Keratinocyte (primary cell): ENCODE measurements at regions not wholly inside any gene's neighbourhood (a gene's known extent, or its start where the extent isn't known, plus 50 kb on each side); places are given as distances from the start of the nearest gene placed in this dataset.
"Not testable (repeated sequence)": the region's sequence is repeated elsewhere in the genome, so short reads cannot be mapped to it uniquely, and the experiment has no call there.

Source experiments
- DNase-seq: peaks from one replicate; pipeline ENCODE4 v3.0.0-alpha.2; 2011; ENCODE audit warnings: low read depth, missing footprints, low spot score
- FAIRE-seq: peaks from 2 replicates; lab custom pipeline; 2011; peaks lifted over from hg19 to GRCh38; lab: Jason Lieb, UNC
- H2AFZ ChIP-seq: 2 replicates; pipeline ENCODE4 v1.6.0; 2012; ENCODE audit warnings: low read length, control low read depth, inconsistent platforms; ENCODE audit not compliant: control insufficient read depth
- H3K27ac ChIP-seq: 2 replicates; pipeline ENCODE4 v1.5.1; 2011; ENCODE audit warnings: low read length; ENCODE audit not compliant: control insufficient read depth, insufficient read depth
- H3K27me3 ChIP-seq: 3 replicates; pipeline ENCODE4 v1.6.0; 2011; ENCODE audit warnings: low read length; ENCODE audit not compliant: control insufficient read depth, insufficient read depth; ENCODE audit errors: extremely low read depth
- H3K36me3 ChIP-seq, 2 experiments: 2 replicates in 1 of 2; 3 replicates in 1 of 2; pipeline ENCODE4 v1.5.1; 2011; ENCODE audit warnings: low read length in 2 of 2, mild to moderate bottlenecking in 1 of 2; ENCODE audit not compliant: control insufficient read depth in 2 of 2, insufficient read depth in 2 of 2; ENCODE audit errors: extremely low read depth in 1 of 2
- H3K4me1 ChIP-seq: 3 replicates; pipeline ENCODE4 v1.5.1; 2011; ENCODE audit warnings: low read length; ENCODE audit not compliant: control insufficient read depth, insufficient read depth; ENCODE audit errors: extremely low read depth
- H3K4me2 ChIP-seq: 3 replicates; pipeline ENCODE4 v1.6.0; 2011; ENCODE audit warnings: low read depth, low read length; ENCODE audit not compliant: control insufficient read depth, insufficient read depth; ENCODE audit errors: extremely low read depth
- H3K4me3 ChIP-seq, 3 experiments: fragments of 200-600 bp in 1 of 3; sonication (generic) in 1 of 3; 2 replicates in 2 of 3; 3 replicates in 1 of 3; pipeline ENCODE4 v1.5.1; 2011 to 2016; ENCODE audit warnings: low read length in 3 of 3, mild to moderate bottlenecking in 3 of 3, control low read depth in 2 of 3, inconsistent platforms in 1 of 3, low read depth in 1 of 3, mixed read lengths in 1 of 3, mixed run types in 1 of 3, moderate library complexity in 1 of 3; ENCODE audit not compliant: control insufficient read depth in 2 of 3, insufficient read depth in 2 of 3; ENCODE audit errors: extremely low read depth in 1 of 3
- H3K79me2 ChIP-seq: 2 replicates; pipeline ENCODE4 v1.6.0; 2012; ENCODE audit warnings: low read length; ENCODE audit not compliant: control insufficient read depth, insufficient read depth
- H3K9ac ChIP-seq: 3 replicates; pipeline ENCODE4 v1.6.0; 2011; ENCODE audit warnings: low read length; ENCODE audit not compliant: control insufficient read depth, insufficient read depth; ENCODE audit errors: extremely low read depth
- H3K9me1 ChIP-seq: 3 replicates; pipeline ENCODE4 v1.6.0; 2011; ENCODE audit warnings: low read length; ENCODE audit not compliant: control insufficient read depth, insufficient read depth; ENCODE audit errors: extremely low read depth
- H3K9me3 ChIP-seq: 2 replicates; pipeline ENCODE4 v1.5.1; 2012; ENCODE audit warnings: low read depth, low read length; ENCODE audit not compliant: control insufficient read depth
- H4K20me1 ChIP-seq: 3 replicates; pipeline ENCODE4 v1.6.0; 2011; ENCODE audit warnings: low read length; ENCODE audit not compliant: control insufficient read depth, insufficient read depth; ENCODE audit errors: extremely low read depth
- CTCF ChIP-seq, 3 experiments: IDR thresholded peaks in 1 of 3; conservative IDR thresholded peaks in 1 of 3; optimal IDR thresholded peaks in 1 of 3; 2 replicates in 2 of 3; 3 replicates in 1 of 3; pipeline versions ENCODE3 to v1.5.1; 2011; ENCODE audit warnings: low read length in 3 of 3, mild to moderate bottlenecking in 3 of 3, moderate library complexity in 2 of 3, control low read depth in 1 of 3, inconsistent platforms in 1 of 3; ENCODE audit not compliant: insufficient read depth in 2 of 3; ENCODE audit errors: extremely low read depth in 1 of 3
- EZH2 ChIP-seq: IDR thresholded peaks from one replicate; pipeline ENCODE4 v1.6.1; 2012; ENCODE audit warnings: inconsistent platforms, mild to moderate bottlenecking, low read length, moderate library complexity
- dilution Hi-C: fragments of 300-500 bp; cut with MboI; formaldehyde crosslinking; loops from one replicate; pipeline ENCODE4 v1.7.0; 2020; ENCODE audit warnings: low sequenced_read_pairs; ENCODE audit not compliant: extremely low pct_ligation_motif_present

- FAIRE-seq (no peak), DNase-seq (no peak)
- no peaks in the 10 kb centered on the region for H4K20me1 ChIP-seq
- no peaks in the 10 kb centered on the region for H3K9me3 ChIP-seq
- no peaks in the 10 kb centered on the region for H3K27me3 ChIP-seq
- H3K27ac ChIP-seq = no peak overlapping the region
- no peaks in the 10 kb centered on the region for H3K79me2 ChIP-seq
- H3K36me3 ChIP-seq = no peaks in the 10 kb centered on the region
- H2AFZ ChIP-seq = no peak overlapping the region
- no peak for TF ChIP-seq EZH2
- no peak for TF ChIP-seq CTCF (optimal IDR thresholded peaks at IDR 0.05 in 1 of 3, IDR thresholded peaks at IDR 0.05 in 1 of 3, conservative IDR thresholded peaks at IDR 0.05 in 1 of 3; ENCODE audit: extremely low read depth in 1 of 3, insufficient read depth in 2 of 3, low read length in 3 of 3)
- H3K9me1 ChIP-seq = no peaks in the 10 kb centered on the region
- no peak overlapping the region for H3K4me3 ChIP-seq
- H3K9ac ChIP-seq = no peak overlapping the region
- no peaks in the 10 kb centered on the region for H3K4me1 ChIP-seq
- dilution Hi-C loops = no loop called here
- H3K4me2 ChIP-seq = no peak overlapping the region
These were observed 478.5 kb upstream of the DDX18 start for GRCh38 chr2:117335967-117336366.

- H3K27ac ChIP-seq = no peak overlapping the region
- no peaks in the 10 kb centered on the region for H3K27me3 ChIP-seq
- H3K9me3 ChIP-seq = no peaks in the 10 kb centered on the region
- TF ChIP-seq CTCF (optimal IDR thresholded peaks at IDR 0.05 in 1 of 3, IDR thresholded peaks at IDR 0.05 in 1 of 3, conservative IDR thresholded peaks at IDR 0.05 in 1 of 3; ENCODE audit: extremely low read depth in 1 of 3, insufficient read depth in 2 of 3, low read length in 3 of 3) = no peak
- no peak for TF ChIP-seq EZH2
- H3K9me1 ChIP-seq = no peaks in the 10 kb centered on the region
- H2AFZ ChIP-seq = no peak overlapping the region
- no peak overlapping the region for H3K9ac ChIP-seq
- DNase-seq = no peak
- no peaks in the 10 kb centered on the region for H3K36me3 ChIP-seq
- no peaks in the 10 kb centered on the region for H4K20me1 ChIP-seq
- dilution Hi-C loops = no loop called here
- H3K79me2 ChIP-seq = no peaks in the 10 kb centered on the region
- no peaks in the 10 kb centered on the region for H3K4me1 ChIP-seq
- no peak overlapping the region for H3K4me2 ChIP-seq
- no peak for FAIRE-seq
- no peak overlapping the region for H3K4me3 ChIP-seq
These were observed 478.0 kb upstream of the DDX18 start for GRCh38 chr2:117336496-117336895.

GRCh38 chr2:117337981-117338380, 476.5 kb upstream of the DDX18 start:
- DNase-seq, H3K27me3 ChIP-seq, H3K79me2 ChIP-seq, H3K4me2 ChIP-seq, FAIRE-seq, dilution Hi-C loops, H3K9me3 ChIP-seq, H3K9me1 ChIP-seq, H3K4me3 ChIP-seq, H3K4me1 ChIP-seq, H4K20me1 ChIP-seq, H3K27ac ChIP-seq, H3K9ac ChIP-seq, H2AFZ ChIP-seq, H3K36me3 ChIP-seq: not testable (repeated sequence)
